Endothelial cell of umbilical vein (primary cell): ENCODE measurements at regions not wholly inside any gene's neighbourhood (a gene's known extent, or its start where the extent isn't known, plus 50 kb on each side); places are given as distances from the start of the nearest gene placed in this dataset.

Experiments used
- CTCF ChIP-seq, 2 donors: IDR thresholded peaks; 1 replicate in 1 of 2; 2 replicates in 1 of 2; pipeline ENCODE4 v1.5.1; 2011; ENCODE audit warnings: low read length in 2 of 2, mild to moderate bottlenecking in 2 of 2, moderate library complexity in 2 of 2, control low read depth in 1 of 2, inconsistent platforms in 1 of 2, low read depth in 1 of 2; ENCODE audit not compliant: insufficient read depth in 1 of 2; ENCODE audit errors: extremely low read depth in 1 of 2
- MAX ChIP-seq: IDR thresholded peaks from 2 replicates; pipeline ENCODE4 v1.6.1; 2011; ENCODE audit not compliant: insufficient read depth, insufficient read length
- POLR2A ChIP-seq: IDR thresholded peaks from 2 replicates; pipeline ENCODE4 v1.6.1; 2012; ENCODE audit warnings: low read depth, mild to moderate bottlenecking, control low read depth, low read length

GRCh38 chr14:30108975-30109700 is 181.5 kb upstream of the PRKD1 start:
- TF ChIP-seq CTCF (IDR thresholded peaks at IDR 0.05; ENCODE audit: extremely low read depth in 1 of 2, insufficient read depth in 1 of 2, low read depth in 1 of 2, low read length in 2 of 2) = no peak
- TF ChIP-seq POLR2A = no peak
- TF ChIP-seq MAX = no peak
